HCT116 (cell line): ENCODE measurements at regions not wholly inside any gene's neighbourhood (a gene's known extent, or its start where the extent isn't known, plus 50 kb on each side); places are given as distances from the start of the nearest gene placed in this dataset.

Experiments used
- ELF1 ChIP-seq: IDR thresholded peaks from 2 replicates; pipeline ENCODE4 v1.6.1; 2012; ENCODE audit warnings: low read depth, borderline replicate concordance
- EZH2phosphoT487 ChIP-seq: fragments of 200-600 bp; IDR thresholded peaks from 2 replicates; pipeline ENCODE4 v1.6.1; 2018; ENCODE audit warnings: antibody characterized with exemption, borderline replicate concordance
- POLR2A ChIP-seq: IDR thresholded peaks from 2 replicates; pipeline ENCODE4 v1.7.0; 2011; ENCODE audit warnings: borderline replicate concordance; ENCODE audit not compliant: insufficient read depth, insufficient read length; ENCODE audit errors: extremely low read depth
- POLR2AphosphoS5 ChIP-seq: IDR thresholded peaks from 2 replicates; pipeline ENCODE4 v1.6.1; 2011; ENCODE audit warnings: mild to moderate bottlenecking, low read depth, low read length, moderate library complexity
- SIN3A ChIP-seq: IDR thresholded peaks from 2 replicates; pipeline ENCODE4 v1.6.1; 2012; ENCODE audit warnings: low read depth
- TF ChIP-seq, protein P1 (sequence below), 3 experiments: fragments of 200-600 bp in 1 of 3; sonication (generic) in 1 of 3; IDR thresholded peaks in 2 of 3; conservative IDR thresholded peaks in 1 of 3; 2 replicates each; pipeline ENCODE4 v1.5.1; 2012 to 2017; ENCODE audit warnings: low read depth in 2 of 3, low read length in 2 of 3, antibody characterized with exemption in 1 of 3, borderline replicate concordance in 1 of 3, control low read depth in 1 of 3, mild to moderate bottlenecking in 1 of 3, mixed read lengths in 1 of 3, mixed run types in 1 of 3, moderate library complexity in 1 of 3; ENCODE audit not compliant: insufficient read depth in 1 of 3
- TF ChIP-seq, protein P2 (sequence below): IDR thresholded peaks from 2 replicates; pipeline ENCODE4 v1.6.1; 2011; ENCODE audit warnings: mild to moderate bottlenecking, low read length, moderate library complexity; ENCODE audit not compliant: insufficient replicate concordance; ENCODE audit errors: extremely low read depth

DNA sequence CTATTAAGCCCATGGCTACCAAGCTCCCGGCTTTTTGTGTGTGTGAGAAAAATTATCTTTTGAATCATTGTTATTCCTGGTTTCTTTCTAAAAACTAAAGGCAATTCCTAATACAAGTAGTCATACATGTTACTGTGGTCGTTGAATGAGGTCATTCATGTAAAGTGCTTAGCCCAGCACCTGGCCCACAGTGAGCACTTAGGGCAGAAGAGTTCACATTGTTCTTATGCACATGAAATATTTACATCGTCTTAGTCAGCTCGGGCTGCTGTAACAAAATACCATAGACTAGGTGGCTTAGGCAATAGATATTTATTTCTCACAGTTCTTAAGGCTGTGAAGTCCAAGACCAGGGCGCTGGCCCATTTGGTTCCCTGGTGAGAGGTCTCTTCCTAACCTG, 216.1 kb downstream of the SHQ1 start:
- TF ChIP-seq POLR2A (no peak), POLR2AphosphoS5 (no peak), SIN3A (no peak), ELF1 (no peak), EZH2phosphoT487 (no peak)
- TF ChIP-seq, protein P1, sequence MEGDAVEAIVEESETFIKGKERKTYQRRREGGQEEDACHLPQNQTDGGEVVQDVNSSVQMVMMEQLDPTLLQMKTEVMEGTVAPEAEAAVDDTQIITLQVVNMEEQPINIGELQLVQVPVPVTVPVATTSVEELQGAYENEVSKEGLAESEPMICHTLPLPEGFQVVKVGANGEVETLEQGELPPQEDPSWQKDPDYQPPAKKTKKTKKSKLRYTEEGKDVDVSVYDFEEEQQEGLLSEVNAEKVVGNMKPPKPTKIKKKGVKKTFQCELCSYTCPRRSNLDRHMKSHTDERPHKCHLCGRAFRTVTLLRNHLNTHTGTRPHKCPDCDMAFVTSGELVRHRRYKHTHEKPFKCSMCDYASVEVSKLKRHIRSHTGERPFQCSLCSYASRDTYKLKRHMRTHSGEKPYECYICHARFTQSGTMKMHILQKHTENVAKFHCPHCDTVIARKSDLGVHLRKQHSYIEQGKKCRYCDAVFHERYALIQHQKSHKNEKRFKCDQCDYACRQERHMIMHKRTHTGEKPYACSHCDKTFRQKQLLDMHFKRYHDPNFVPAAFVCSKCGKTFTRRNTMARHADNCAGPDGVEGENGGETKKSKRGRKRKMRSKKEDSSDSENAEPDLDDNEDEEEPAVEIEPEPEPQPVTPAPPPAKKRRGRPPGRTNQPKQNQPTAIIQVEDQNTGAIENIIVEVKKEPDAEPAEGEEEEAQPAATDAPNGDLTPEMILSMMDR (IDR thresholded peaks at IDR 0.05 in 2 of 3, conservative IDR thresholded peaks at IDR 0.05 in 1 of 3; ENCODE audit: borderline replicate concordance in 1 of 3, insufficient read depth in 1 of 3, low read depth in 2 of 3, low read length in 2 of 3) = no peak
- TF ChIP-seq, protein P2, sequence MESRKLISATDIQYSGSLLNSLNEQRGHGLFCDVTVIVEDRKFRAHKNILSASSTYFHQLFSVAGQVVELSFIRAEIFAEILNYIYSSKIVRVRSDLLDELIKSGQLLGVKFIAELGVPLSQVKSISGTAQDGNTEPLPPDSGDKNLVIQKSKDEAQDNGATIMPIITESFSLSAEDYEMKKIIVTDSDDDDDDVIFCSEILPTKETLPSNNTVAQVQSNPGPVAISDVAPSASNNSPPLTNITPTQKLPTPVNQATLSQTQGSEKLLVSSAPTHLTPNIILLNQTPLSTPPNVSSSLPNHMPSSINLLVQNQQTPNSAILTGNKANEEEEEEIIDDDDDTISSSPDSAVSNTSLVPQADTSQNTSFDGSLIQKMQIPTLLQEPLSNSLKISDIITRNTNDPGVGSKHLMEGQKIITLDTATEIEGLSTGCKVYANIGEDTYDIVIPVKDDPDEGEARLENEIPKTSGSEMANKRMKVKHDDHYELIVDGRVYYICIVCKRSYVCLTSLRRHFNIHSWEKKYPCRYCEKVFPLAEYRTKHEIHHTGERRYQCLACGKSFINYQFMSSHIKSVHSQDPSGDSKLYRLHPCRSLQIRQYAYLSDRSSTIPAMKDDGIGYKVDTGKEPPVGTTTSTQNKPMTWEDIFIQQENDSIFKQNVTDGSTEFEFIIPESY = no peak
